GM18502 (cell line): ENCODE measurements at regions not wholly inside any gene's neighbourhood (a gene's known extent, or its start where the extent isn't known, plus 50 kb on each side); places are given as distances from the start of the nearest gene placed in this dataset.

Experiments used
- ATAC-seq: cut with Tn5 transposase; IDR thresholded peaks from one replicate; pipeline ENCODE4 v1.9.1; 2021; ENCODE audit warnings: mild to moderate bottlenecking; ENCODE audit not compliant: unreplicated experiment, poor library complexity

- ATAC-seq: no peak
Measured at GRCh38 chr4:77358315-77358928, 201.4 kb downstream of the CCNG2 start.

DNA sequence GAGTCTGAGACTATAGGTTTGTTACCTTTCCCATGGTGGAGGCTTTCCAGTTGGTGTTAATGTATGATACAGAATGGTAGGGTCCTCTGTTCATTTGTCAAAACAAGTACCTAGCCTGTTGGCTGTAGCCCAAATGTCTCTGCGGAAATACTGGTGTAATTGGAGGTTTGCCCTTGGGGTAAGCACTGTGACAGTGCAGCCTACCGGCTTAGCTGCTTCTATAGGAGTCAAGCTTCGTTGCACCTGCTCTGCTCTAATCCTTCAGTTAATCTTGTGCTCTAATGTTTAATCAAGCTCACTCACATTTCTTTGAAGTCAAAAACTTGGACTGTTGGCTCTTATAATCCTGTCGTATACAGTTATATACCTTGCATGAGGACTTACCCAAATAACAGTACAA lies 203.4 kb downstream of the CCNG2 start:
- ATAC-seq: no peak

DNA sequence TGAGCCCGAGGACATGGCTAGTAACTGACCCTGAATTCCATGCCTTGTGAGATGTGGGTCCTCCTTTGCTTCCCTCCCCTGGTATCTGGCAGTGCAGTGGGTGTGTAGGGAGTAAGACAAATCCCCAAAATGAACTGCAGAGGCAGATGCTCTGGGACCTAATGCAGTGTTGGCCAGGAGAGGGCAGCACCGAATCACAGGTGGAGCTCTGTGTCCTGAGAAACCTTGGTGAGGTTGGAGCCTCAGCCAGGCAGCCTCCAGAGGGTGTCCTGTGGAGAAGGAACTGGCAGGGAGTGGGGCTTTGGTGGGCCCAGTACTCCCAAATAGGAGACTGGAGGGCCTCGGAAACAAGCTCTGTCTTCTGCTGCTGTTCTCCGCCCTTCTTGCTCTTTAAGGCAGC lies 209.9 kb downstream of the CCNG2 start:
- ATAC-seq: peak; percentile 91

- no peak for ATAC-seq
Measured at GRCh38 chr4:77367638-77368037, 210.6 kb downstream of the CCNG2 start.

GRCh38 chr4:77372375-77372774 lies 215.4 kb downstream of the CCNG2 start:
- no peak for ATAC-seq

- no peak for ATAC-seq
Measured at GRCh38 chr4:77375866-77376607, 219.0 kb downstream of the CCNG2 start.

DNA sequence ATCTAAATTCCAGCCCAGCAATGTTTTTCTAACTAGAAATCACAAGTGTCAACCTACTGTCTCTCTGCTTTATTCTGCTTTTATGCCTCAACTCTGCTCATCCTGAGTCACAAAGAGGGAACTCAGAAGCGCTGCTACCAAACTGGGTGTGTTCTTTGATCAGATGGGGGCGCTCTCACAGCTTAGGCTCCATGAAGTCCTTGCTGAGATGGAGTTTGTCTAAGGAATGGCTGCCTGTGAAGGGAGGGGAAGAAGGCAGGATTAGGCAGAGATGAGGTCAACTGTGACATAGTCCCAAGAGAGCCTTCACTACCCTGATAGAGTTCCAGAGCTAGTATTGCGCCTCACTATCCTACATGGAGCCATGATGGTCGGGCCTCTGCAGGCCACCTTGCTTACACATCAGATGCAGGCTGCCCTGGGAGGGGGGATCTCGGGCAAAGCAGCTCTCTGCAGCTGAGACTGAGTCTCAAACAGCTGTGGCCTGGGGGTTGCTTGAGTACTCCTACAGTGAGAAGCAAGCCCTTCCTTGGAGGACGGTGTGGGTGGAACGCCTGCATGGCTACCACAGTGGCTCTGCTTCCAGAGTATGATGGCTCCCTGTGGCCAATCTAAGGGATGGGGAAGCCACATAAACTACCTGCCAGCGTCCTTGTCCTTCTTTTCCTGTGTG lies 219.9 kb downstream of the CCNG2 start:
- ATAC-seq: no peak

DNA sequence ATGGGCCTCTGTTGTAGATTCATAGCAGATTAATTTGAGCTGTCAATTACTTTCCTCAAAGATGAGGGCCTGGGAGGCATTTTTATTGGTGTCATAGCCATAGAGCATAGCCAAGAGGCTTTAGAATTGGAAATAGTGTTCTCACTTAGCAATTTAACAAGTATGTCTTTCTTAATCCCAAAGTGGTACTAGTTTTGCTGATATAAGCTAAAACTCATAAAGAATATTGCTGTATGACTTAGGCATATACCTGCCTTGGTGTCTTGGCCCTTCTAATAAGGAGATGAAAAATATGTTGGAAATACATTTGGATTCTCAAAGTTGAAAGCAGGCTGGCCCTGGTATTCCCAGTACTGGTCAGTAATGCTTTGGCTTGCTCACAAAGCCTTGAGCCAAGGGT lies 221.5 kb upstream of the CXCL13 start:
- ATAC-seq: no peak

GRCh38 chr4:77385124-77385969 lies 220.3 kb upstream of the CXCL13 start:
- peak; percentile 79 for ATAC-seq

DNA sequence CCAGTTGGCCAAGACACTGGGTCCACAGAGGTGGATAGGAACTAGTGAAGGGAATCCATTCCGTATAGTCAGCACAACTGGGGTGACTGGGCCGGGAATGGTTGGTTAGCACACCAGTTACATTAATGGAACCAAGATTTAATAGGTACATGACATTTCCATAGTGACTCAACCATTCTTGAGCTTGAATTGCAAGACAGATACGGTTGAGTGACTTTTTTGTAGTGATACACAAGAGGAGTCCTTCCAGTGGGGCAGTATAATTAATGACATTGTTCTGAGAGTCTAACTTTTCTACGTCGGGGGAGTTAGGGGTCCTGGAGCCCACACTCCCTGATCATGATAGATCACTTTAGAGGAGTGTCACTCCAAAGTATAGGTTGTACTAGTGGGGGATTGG lies 211.6 kb upstream of the CXCL13 start:
- ATAC-seq: no peak

- ATAC-seq: no peak
Measured at GRCh38 chr4:77395481-77395880, 210.1 kb upstream of the CXCL13 start.

DNA sequence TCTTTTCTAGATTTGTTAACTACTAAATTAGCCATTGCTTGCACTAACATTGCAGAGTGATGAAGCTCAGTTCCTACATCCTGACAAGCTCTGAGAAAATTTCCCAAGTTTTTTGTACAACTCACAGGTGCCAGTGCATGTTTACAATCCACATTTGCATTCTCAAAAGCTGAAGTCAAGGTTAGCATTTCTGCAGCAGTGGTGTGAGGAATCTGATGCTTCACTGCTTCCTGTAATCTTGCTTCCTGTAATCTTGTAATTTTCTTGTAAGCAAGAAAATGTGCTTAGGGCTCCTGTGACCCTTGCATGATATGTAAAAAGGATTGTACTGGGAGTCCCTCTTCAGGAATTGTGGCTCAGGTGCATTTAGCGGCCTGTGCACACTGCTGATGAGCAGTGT lies 207.4 kb upstream of the CXCL13 start:
- no peak for ATAC-seq

DNA sequence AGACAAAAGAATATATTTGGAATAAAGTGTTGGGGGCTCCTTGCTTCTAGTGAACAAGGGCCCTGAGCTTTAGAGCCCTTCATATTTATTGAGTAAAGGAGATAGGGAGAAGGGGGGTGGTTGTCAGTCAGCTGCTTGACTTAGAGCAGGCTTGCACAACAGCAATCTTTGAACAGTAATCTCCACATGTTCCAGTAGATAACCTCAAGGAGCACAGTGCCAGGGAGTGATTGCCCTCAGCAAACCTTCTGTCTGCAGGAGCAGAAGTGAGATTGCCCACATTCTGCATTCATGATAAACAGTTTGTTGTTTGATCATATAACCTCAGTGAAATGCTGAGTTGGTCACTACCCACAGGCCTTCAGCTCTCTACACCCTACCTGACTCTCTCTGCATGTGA lies 205.8 kb upstream of the CXCL13 start:
- no peak for ATAC-seq

DNA sequence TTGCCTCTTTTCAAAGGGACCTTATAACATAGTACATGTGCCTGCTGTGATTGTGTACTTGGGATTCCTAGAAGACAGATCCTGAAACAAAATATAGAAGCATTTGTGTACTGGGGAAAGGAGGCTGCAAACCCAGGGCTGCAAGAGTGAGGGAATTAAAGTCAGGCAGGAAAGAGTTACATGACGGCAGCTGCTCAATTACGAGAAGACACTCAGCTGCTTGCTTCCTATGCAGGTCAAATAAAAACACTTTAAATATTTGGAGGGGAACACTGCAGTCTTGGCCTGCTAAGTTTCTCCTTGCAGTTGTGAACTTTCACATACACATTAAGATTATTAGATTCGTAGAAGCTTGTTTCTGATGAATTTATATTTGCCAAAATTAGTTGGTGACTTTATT lies 191.9 kb upstream of the CXCL13 start:
- no peak for ATAC-seq

- no peak for ATAC-seq
Measured at GRCh38 chr4:77415689-77416088, 189.9 kb upstream of the CXCL13 start.

DNA sequence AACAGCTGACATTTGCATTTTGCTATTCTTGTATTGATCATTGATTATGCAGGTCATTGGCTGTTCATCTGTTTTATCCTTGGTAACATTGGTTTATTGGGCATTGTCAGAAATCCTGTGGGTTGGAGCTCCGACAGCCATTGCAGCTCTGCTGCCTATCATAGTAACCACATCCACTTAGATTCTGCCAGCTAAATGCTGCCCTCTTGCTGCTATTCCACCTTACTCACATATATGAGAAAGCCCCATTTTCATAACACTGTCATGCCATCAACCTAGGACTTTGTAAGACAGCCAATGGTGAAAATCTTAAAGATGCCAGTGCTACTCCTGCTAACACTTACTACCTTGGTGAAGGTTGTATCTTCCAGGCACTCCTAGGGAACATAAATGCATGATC lies 187.3 kb upstream of the CXCL13 start:
- ATAC-seq: no peak

DNA sequence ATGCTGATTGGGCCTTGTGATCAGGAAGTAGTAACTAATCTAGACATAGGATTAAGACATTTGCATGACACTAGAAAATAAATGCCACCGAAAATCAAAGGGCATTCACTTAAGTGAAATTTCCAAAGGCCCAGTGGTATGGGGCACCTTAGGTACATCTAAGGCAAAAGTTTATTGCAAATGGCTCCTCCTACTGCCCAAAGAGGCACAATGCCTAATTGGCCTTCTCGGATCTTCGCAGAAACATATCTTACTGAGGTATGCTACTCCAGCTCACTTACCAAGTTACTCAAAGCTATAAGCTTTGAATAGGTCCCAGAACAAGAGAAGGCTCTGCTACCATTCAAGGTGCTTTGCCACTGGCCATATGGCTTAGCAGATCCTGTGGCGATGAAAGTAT lies 174.8 kb upstream of the CXCL13 start:
- no peak for ATAC-seq

DNA sequence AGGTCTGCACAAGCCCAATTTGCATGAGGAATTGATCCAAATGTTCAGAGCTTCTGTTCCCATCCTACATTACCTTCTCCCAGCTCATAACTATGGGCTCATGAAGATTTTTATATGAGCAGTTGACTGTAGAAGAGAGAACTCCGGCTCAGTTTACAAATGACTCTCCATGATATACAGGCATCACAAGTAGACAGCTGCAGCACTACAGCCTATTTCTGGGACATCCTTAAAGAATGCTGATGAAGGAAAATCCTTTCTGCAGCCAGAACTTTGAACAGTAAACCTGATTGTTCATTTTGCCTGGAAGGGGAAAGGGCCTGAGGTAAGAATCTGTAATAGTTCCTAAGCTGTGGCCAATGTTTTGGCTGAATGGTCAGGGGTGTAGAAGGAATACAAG lies 174.1 kb upstream of the CXCL13 start:
- ATAC-seq: no peak

- ATAC-seq: no peak
Measured at GRCh38 chr4:77432717-77433417, 172.8 kb upstream of the CXCL13 start.

GRCh38 chr4:77433418-77433733 lies 172.2 kb upstream of the CXCL13 start:
- peak; percentile 84 for ATAC-seq
